ENCODE measurements at regions not wholly inside any gene's neighbourhood (a gene's known extent, or its start where the extent isn't known, plus 50 kb on each side); places are given as distances from the start of the nearest gene placed in this dataset.

DNA sequence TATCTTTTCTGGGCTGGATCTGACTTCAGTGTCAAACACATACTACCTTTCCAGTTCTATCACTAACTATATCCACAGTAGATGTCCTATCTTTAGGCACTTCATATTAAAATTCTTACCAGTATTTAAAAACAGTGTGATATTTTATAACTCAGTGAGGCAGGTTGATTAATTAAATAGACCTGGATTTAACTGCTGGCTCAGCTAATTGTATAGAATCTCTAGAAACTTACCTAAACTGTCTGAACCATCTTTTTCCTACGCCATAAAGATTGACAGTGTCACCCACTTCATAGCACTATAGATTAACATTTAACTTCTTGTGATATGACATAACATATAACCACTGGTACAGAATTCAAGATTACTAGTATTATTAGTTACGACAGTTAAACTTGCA is 935.3 kb downstream of the FAT4 start:
- TF ChIP-seq, protein P1, sequence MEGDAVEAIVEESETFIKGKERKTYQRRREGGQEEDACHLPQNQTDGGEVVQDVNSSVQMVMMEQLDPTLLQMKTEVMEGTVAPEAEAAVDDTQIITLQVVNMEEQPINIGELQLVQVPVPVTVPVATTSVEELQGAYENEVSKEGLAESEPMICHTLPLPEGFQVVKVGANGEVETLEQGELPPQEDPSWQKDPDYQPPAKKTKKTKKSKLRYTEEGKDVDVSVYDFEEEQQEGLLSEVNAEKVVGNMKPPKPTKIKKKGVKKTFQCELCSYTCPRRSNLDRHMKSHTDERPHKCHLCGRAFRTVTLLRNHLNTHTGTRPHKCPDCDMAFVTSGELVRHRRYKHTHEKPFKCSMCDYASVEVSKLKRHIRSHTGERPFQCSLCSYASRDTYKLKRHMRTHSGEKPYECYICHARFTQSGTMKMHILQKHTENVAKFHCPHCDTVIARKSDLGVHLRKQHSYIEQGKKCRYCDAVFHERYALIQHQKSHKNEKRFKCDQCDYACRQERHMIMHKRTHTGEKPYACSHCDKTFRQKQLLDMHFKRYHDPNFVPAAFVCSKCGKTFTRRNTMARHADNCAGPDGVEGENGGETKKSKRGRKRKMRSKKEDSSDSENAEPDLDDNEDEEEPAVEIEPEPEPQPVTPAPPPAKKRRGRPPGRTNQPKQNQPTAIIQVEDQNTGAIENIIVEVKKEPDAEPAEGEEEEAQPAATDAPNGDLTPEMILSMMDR (IDR thresholded peaks at IDR 0.05; ENCODE audit: borderline replicate concordance, extremely low read depth, low read length, poor library complexity, severe bottlenecking): no peak
- TF ChIP-seq EZH2 (IDR thresholded peaks at IDR 0.05; ENCODE audit: borderline replicate concordance, low read depth, low read length, severe bottlenecking): no peak
